ENCODE measurements at regions not wholly inside any gene's neighbourhood (a gene's known extent, or its start where the extent isn't known, plus 50 kb on each side); places are given as distances from the start of the nearest gene placed in this dataset.

DNA sequence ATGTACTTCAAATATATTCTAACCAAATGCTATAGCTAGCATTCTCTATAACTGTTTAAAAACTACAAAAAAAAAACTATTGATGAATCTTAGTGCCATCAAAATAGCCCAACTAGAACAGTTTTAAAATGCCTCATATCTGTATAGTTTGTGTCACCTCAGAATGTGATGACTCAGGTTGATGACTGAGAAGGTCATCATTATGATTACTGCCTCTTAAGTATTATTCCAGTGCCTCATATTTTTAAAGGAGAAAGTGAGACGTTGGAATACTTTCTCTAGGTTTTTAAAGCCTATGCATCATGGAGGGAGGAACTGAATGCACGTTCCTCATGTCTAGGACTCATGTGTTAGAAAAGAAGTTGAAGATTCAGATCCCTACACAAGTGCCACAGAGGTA lies 88.2 kb downstream of the TMA16 start:
- DNase-seq (no peak), ATAC-seq (ENCODE audit: poor library complexity) (no peak)
- intact Hi-C loops (cut with DNase I), result no loop called here

DNA sequence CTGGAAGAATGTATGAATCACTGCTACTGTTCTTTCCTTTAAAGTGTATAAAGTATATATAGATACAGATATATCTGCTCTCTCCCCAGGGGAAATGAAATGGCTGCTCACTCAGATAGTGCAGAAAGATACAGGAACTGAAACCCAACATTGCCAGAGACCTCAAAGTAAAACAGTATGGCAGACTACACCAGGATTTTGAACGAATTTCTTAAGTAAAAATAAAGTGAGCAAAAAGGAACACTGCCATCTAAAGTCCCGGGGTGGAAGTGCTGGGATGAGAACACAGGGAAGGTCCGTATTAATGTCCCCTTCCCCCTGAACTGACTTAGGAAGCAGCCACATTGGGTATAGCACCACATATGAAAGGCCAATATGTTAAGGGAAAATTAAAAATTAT lies 93.4 kb downstream of the TMA16 start:
- intact Hi-C loops (cut with DNase I), result no loop called here
- ATAC-seq (ENCODE audit: poor library complexity), result no peak
- DNase-seq, result no peak

DNA sequence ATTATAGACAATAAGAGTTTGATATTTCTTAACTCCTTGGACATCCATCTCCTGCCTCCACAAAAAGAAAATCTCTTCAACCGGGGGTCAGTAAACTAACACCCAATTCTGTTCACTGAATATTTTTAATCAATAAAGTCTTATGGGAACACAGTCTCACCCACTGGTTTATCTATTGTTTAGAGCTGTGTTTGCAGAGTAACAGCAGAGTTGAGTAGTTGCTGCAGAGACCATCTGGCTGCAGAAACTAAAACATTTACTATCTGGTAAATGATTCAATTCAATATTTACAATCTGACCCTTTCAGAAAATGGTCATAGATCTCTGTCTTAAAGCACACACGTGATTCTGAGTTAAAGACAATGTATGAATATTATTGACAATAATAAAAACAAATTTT lies 94.0 kb downstream of the TMA16 start:
- intact Hi-C loops (cut with DNase I), result no loop called here
- DNase-seq (no peak), ATAC-seq (ENCODE audit: poor library complexity) (no peak)

DNA sequence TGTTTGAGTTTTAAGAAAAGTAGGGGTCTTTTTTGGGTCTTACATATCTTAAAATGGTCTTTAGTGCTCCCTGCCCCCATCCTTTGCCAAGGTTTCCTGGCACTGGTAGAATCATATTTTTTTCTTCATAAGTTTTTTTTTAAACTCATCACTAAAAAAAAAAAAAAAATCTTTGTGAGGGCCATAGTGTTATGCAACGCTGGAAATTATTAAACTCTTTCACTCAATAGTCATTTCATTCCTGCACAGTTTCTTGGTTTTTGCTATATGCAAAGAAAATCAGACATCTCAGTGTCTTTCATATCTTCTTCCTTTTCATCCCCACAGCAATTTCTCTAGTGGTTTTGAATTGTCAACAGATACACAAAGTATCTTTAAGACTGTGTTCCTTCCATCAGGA lies 95.6 kb downstream of the TMA16 start:
- intact Hi-C loops (cut with DNase I), result no loop called here
- DNase-seq (no peak), ATAC-seq (ENCODE audit: poor library complexity) (no peak)

DNA sequence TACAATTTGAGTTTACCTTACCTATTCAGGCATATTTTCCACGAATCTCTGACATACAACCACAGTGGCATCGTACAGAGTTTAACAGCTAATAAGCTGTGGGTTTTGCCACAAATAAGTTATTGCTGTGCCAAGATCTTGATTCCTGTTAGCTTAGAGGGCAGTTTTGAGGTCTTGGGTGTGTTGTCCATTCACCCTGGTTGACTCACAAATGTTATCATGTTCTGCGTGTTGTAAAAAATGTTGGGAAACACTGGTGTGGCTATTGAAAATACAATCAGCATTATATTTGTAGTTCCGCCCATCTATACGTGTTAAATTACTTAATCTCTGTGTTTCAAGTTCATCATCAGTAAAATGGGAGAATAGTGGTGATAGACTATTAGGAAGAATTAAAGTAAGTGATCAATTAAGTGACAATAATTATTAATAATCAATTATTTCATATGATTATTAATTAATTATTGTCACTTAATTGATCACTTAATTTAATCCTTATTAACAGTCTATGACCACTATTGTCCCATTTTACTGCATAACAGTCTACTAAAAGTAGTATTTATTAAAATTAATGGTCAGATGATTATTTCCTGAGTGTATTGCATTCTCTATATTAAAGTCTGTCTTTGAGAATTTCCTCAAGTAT lies 96.3 kb downstream of the TMA16 start:
- DNase-seq (no peak), ATAC-seq (ENCODE audit: poor library complexity) (no peak)
- intact Hi-C loops (cut with DNase I), result no loop called here

DNA sequence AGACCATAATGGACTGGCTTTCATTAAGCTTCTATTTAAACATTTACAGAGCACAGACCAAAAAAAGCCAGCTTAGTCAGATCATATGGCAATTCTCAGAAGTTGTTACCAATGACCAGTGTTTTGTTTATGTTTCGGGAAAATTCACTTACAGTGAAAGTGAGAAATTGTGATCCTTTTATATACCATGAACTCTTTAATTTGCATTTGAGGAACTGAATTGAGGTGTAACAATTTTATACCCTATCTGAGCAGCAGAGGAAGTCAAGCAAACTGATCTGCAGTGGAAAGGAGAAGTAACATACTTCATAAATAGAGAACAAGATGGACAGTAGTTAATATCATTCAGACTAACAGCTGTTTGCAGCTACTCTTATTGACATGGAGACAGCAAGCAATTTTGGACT lies 97.1 kb downstream of the TMA16 start:
- intact Hi-C loops (cut with DNase I), result no loop called here
- DNase-seq, result no peak
- ATAC-seq (ENCODE audit: poor library complexity), result peak; percentile 70

DNA sequence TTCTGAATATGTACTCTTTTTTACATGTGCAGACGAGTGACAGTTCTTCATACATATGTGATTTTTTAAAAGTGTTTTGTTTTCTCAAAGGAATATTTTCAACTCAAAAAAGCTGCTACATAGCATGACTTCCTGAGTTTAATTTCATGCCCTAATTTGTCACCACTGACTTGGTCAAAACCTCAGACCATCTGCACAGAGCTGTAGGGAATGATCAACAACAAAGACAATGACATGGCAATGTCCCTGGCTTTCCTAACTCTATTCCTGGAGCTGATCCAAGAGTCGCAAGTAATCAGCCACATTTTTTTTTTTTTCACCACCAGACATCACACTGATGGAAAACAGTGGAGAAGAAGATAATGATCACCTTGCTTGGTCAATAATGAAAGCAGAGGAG lies 97.7 kb downstream of the TMA16 start:
- intact Hi-C loops (cut with DNase I), result no loop called here
- DNase-seq (no peak), ATAC-seq (ENCODE audit: poor library complexity) (peak; percentile 43)

DNA sequence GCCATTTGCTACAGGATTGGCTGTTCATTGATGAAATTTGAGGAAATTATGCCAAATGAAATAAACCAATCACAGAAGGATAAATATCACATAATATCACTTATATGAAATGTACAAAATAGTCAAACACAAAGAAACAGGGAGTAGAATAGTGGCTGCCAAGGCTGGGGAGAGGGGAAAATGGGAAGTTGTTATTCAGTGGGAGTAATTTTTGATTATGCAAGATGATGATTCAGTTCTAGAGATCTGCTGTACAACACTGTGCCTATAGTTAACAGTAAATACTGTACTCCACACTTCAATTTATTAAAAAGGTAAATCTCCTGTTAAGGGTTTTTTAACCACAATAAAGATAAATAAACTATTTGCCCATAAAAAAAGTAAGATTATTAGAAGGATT lies 101.1 kb downstream of the TMA16 start:
- DNase-seq (no peak), ATAC-seq (ENCODE audit: poor library complexity) (no peak)
- intact Hi-C loops (cut with DNase I), result no loop called here

DNA sequence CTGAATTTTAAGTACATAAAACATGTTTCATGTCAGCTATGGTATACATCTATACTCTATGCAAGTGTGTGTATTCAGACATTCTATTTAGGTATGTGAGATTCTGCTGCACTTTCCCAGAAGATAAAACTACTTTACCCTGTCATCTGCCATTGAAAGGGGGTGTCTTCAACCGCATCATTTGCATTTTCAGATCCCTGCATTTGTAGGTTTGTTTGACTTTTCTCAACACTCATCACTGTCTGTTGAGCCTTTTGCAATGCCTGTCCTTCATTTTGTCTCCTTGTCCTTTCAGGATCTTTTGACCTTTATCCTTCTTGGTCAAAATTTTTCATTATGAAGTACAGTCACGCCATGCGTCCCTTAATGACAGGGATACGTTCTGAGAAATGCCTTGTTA lies 103.5 kb downstream of the TMA16 start:
- no peak for ATAC-seq (ENCODE audit: poor library complexity)
- intact Hi-C loops (cut with DNase I), result no loop called here

DNA sequence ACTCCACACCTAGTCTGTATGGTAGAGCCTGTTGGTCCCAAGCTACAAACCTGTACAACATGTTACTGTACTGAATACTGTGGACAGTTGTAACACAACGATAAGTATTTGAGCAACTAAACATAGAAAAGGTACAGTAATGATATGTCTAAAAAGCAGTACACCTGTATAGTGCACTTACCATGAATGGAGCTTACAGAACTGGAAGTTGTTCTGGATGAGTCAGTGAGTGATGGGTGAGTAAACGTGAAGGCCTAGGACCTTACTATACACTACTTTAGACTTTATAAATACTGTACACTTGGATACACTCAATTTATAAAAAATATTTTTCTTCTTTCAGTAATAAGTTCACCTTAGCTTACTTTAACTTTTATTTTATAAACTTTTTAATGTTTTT lies 104.0 kb downstream of the TMA16 start:
- DNase-seq (no peak), ATAC-seq (ENCODE audit: poor library complexity) (no peak)
- intact Hi-C loops (cut with DNase I), result no loop called here

More for the DNA sequence above, 103.5 kb downstream of the TMA16 start:
- DNase-seq, result no peak

DNA sequence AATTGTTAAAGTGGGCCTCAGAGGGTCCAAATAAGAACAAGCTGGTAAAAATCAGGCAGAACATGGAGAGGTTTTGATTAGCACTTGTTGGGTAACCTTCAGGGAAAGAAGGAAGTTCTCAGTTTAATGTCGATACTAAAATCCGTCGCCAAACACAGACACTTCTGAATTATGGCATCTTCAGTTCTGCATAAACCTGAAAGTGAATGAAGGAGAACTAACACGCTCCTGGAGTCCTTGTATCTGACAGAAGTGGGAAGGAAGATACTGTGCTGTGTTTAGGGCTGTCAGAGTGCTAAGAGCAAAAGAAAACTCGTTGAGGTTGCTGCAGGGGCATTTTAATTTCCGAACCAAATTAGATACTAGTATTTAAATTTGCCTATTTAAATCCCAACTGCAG lies 106.2 kb downstream of the TMA16 start:
- DNase-seq (no peak), ATAC-seq (ENCODE audit: poor library complexity) (no peak)
- intact Hi-C loops (cut with DNase I), result no loop called here

DNA sequence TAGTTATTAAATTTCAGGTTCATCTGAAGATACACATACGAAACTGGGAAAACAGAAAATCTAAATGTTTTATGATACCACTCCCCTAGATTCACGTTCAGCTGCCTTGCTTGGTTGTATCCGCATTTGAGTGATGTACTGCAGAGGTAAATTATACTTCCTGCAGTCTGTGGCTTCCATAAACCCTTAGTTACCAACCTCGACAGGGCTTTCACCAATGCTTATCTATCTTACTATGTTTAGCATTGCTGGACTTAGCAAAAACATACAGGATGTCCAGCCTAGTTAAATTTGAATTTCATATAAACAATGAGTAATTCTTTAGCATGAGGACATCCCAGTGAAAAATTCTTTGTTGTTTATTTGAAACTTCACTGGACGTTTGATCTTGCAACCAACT lies 108.8 kb downstream of the TMA16 start:
- ATAC-seq (ENCODE audit: poor library complexity) (no peak), DNase-seq (no peak)
- intact Hi-C loops (cut with DNase I), result no loop called here

DNA sequence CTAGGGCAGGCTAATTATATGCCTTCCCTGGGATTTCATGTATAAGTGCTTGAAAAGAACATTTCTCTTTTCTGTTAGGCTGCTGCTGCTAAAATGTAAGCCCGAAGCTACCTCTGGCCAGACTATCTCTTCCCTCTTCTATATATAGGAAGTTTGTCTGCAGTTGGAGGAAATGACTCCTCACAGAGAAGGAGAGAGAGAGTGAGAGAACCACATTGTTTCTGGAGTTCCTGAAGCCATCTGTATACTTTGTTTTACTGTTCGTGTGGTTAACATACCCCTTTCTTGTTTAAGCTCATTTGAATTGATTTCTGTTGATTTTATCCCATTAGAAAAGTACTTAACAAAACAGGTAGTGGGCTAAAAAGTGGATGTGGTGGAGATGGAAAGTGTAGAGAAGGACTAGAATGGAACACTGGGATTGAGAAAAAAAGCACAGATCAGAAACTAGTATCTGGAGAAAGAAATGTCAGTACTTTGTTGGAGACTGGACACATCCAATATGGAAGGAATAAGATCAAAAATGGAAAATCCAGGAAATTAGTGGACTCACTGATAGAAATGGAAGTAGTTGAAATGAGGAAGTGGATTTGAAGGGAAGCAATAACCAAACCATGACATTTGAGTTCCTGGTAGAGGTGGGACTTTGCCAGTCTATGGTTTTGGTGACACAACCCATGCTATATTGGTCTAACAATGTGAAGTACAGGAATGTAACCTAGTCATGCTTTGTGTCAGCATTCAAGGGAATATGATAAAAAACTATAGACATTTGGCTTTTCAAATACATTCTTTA lies 112.6 kb downstream of the TMA16 start:
- no peak for DNase-seq
- intact Hi-C loops (cut with DNase I), result no loop called here
- ATAC-seq (ENCODE audit: poor library complexity), result peak; percentile 58

DNA sequence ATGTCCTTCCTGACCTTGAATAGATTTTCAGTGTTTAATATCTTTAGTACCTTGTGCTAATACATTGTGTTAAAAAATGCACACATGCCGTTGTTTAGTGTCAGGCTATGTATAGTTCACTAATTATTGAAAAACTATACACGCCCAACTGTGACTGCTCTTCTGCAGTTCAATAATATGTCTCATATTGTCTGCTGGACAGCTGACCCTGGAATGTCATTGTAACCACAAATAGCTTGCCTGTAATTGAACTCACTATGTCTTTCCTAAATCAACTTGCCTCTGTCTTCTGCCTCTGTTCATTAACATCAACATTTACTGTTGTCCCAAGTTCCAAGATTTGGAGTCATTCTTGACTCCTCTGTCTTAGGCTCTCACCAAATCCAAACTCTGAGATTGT lies 114.5 kb downstream of the TMA16 start:
- DNase-seq (no peak), ATAC-seq (ENCODE audit: poor library complexity) (no peak)
- intact Hi-C loops (cut with DNase I), result no loop called here

DNA sequence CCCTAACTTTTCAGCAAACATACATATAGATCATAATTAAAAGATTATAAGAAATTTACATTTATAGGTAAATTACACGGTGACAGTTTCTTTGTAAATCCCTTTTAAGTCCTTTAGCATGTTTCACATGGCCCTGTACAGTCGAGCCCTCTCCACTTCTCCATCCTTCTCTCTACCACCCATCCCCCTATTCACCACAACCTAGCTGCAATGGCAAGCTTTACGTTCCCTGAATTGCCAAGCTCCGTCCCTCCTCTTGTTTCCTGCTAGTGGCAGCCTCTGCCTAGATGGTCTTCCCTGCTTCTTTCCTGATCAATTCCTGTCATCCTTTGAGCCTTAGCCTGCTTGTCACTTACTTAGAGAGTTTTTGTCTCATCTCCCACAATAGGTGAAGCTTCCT lies 116.2 kb downstream of the TMA16 start:
- DNase-seq (no peak), ATAC-seq (ENCODE audit: poor library complexity) (no peak)
- intact Hi-C loops (cut with DNase I), result no loop called here

DNA sequence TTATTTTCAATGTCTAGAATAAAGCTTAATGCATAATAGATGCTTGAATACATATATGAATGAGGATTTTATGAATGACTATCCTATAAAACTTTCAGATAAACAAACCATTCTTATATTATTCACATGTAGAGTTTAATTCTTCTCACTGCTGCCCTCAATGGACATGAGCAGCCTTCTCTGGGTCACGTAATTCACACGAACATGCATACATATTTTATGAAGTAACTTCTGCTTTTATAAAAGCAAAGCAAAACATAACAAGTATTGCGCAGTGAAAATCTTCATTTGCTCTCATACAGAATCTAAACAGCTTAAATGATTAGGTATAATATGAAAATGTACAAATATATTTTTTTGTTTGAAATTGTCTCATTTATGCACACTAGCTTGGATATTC lies 116.7 kb downstream of the TMA16 start:
- ATAC-seq (ENCODE audit: poor library complexity), result peak; percentile 41
- intact Hi-C loops (cut with DNase I), result no loop called here
- DNase-seq, result no peak

DNA sequence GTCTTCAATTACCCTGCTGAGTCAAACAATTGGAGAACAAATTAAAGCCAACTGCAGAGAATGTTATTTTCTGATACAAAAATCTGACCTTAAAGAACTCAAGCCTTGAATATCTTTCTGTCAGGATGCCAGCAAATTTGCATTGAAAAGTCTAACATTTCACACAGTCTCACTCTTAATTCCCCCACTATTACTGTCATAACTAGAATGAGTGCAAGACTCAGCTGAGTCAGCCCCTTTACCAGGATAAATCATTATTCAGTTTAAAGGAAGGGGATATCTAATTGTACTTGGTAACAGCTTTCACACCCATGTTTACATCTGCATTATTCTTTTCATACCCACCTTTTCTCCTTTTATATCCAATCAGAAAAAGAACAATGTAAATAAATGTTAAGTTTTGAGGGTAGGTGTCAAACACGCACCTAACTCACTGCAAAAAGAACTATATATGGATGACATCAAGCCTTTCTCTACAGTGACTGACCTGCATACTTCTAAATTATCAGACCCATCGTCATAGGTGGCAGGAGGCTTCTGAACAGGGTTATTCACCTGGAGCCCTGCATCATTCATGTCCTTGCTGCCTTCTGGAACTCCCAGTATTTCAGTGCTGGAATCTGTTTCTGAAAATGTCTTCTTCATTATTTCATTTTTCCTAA lies 117.4 kb downstream of the TMA16 start:
- ATAC-seq (ENCODE audit: poor library complexity) (no peak), DNase-seq (no peak)
- intact Hi-C loops (cut with DNase I), result no loop called here

DNA sequence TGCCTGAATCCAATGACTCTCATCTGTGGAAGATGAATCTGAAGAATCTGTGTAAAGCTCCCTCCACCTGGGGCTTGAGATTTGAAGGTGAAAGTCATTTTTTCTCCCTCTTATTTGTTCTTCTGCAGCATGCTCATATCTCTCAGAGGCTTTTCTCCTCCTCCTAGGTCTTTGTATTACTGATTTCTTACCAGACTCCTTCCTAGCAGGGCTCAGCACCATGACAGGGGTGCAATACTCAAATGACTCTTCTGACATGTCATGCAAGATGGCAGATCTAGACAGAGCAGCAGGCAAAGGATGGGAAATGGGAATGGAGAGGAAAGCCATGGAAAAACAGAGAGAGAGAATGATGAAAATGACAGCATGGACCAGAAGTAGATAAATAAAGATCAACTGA lies 118.3 kb downstream of the TMA16 start:
- intact Hi-C loops (cut with DNase I), result no loop called here
- no peak for DNase-seq
- no peak for ATAC-seq (ENCODE audit: poor library complexity)

DNA sequence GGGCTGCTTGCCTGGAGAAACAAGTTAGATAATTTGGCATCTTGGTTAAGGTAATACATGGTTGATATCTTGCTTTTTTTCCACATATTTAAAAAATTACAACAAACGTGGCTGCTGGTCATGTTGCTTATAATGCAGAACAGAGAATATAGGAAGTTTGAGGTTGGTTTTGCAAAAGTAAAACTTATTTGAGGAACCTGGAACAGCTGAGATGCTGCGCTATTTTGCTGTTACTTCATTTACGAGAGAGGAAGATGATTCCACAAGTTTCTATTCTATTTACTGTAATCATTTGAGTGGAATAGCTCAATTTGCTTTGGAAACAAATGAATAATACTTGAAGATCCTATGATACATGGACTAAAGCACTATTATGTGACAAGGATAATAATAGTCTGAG lies 118.9 kb downstream of the TMA16 start:
- ATAC-seq (ENCODE audit: poor library complexity), result peak; percentile 59

DNA sequence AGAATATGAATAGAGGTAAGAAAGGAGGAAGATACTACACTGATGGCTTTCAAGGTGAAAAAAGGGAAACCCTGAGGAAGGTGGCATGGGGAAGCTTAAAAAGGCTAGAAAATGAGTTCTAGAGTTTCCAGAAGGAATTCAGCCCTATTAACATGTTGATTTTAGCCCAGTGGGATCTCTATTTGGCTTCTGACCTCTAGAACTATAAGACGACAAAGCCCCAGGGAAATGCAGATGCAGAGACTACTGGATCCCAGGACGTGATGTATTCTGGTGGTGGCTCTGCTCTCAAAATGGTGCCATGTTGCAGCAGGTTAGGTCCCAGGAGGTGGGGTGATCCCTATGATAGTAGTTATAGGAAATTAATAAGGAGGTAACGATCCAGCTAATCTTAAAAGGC lies 120.4 kb downstream of the TMA16 start:
- ATAC-seq (ENCODE audit: poor library complexity) (no peak), DNase-seq (no peak)
- intact Hi-C loops (cut with DNase I), result no loop called here

More for the DNA sequence above, 118.9 kb downstream of the TMA16 start:
- no peak for DNase-seq
- intact Hi-C loops (cut with DNase I), result no loop called here
